ENCODE measurements at regions not wholly inside any gene's neighbourhood (a gene's known extent, or its start where the extent isn't known, plus 50 kb on each side); places are given as distances from the start of the nearest gene placed in this dataset.

- no peak for TF ChIP-seq POLR2AphosphoS5 (IDR thresholded peaks at IDR 0.05; ENCODE audit: low read depth)
- TF ChIP-seq REST (IDR thresholded peaks at IDR 0.05; ENCODE audit: insufficient replicate concordance, low read depth), result no peak
- TF ChIP-seq CTCF (IDR thresholded peaks at IDR 0.05; ENCODE audit: insufficient read depth, low read length), result no peak
- no peak for TF ChIP-seq SPI1 (IDR thresholded peaks at IDR 0.05; ENCODE audit: borderline replicate concordance, low read depth)
- no peak for TF ChIP-seq GABPA (IDR thresholded peaks at IDR 0.05; ENCODE audit: low read depth)
- no peaks in the 10 kb centered on the region for H3K27me3 ChIP-seq (ENCODE audit: insufficient read depth, poor library complexity, severe bottlenecking)
- no peak overlapping the region for H3K4me3 ChIP-seq (replicated peaks; ENCODE audit: insufficient read depth, low read length)
- no peak for DNase-seq (ENCODE audit: low read depth in 1 of 2, low spot score in 1 of 2)
- no peak overlapping the region for H3K27ac ChIP-seq (replicated peaks)
These were observed 722.6 kb downstream of the TLR4 start for GRCh38 chr9:118426772-118427171.

GRCh38 chr9:118438810-118439209 lies 734.6 kb downstream of the TLR4 start:
- Histone ChIP-seq H3K27me3 (ENCODE audit: insufficient read depth, poor library complexity, severe bottlenecking) (no peaks in the 10 kb centered on the region), H3K27ac (replicated peaks) (no peak overlapping the region), H3K4me3 (replicated peaks; ENCODE audit: insufficient read depth, low read length) (no peak overlapping the region)
- DNase-seq (ENCODE audit: low read depth in 1 of 2, low spot score in 1 of 2), result no peak
- no peak for TF ChIP-seq CTCF (IDR thresholded peaks at IDR 0.05; ENCODE audit: insufficient read depth, low read length)
- TF ChIP-seq REST (IDR thresholded peaks at IDR 0.05; ENCODE audit: insufficient replicate concordance, low read depth), result no peak
- TF ChIP-seq POLR2AphosphoS5 (IDR thresholded peaks at IDR 0.05; ENCODE audit: low read depth), result no peak
- no peak for TF ChIP-seq SPI1 (IDR thresholded peaks at IDR 0.05; ENCODE audit: borderline replicate concordance, low read depth)
- TF ChIP-seq GABPA (IDR thresholded peaks at IDR 0.05; ENCODE audit: low read depth), result no peak

- H3K4me3 ChIP-seq (replicated peaks; ENCODE audit: insufficient read depth, low read length), result no peak overlapping the region
- DNase-seq (ENCODE audit: low read depth in 1 of 2, low spot score in 1 of 2), result no peak
- H3K27ac ChIP-seq (replicated peaks), result no peak overlapping the region
- TF ChIP-seq CTCF (IDR thresholded peaks at IDR 0.05; ENCODE audit: insufficient read depth, low read length), result no peak
- no peak for TF ChIP-seq SPI1 (IDR thresholded peaks at IDR 0.05; ENCODE audit: borderline replicate concordance, low read depth)
- no peak for TF ChIP-seq POLR2AphosphoS5 (IDR thresholded peaks at IDR 0.05; ENCODE audit: low read depth)
- no peak for TF ChIP-seq GABPA (IDR thresholded peaks at IDR 0.05; ENCODE audit: low read depth)
- no peak for TF ChIP-seq REST (IDR thresholded peaks at IDR 0.05; ENCODE audit: insufficient replicate concordance, low read depth)
- no peaks in the 10 kb centered on the region for H3K27me3 ChIP-seq (ENCODE audit: insufficient read depth, poor library complexity, severe bottlenecking)
These were observed 735.2 kb downstream of the TLR4 start for GRCh38 chr9:118439441-118439840.

All from HL-60 (cell line).